ENCODE measurements at regions not wholly inside any gene's neighbourhood (a gene's known extent, or its start where the extent isn't known, plus 50 kb on each side); places are given as distances from the start of the nearest gene placed in this dataset.

- ChIA-PET CTCF (no interaction called here), POLR2A (no interaction called here)
- TF ChIP-seq MYC (IDR thresholded peaks at IDR 0.05; ENCODE audit: low read depth, low read length): no peak
- no peak for TF ChIP-seq JUN (IDR thresholded peaks at IDR 0.05; ENCODE audit: borderline replicate concordance, insufficient read depth, insufficient read length, low read depth)
- TF ChIP-seq POLR2A (IDR thresholded peaks at IDR 0.05; ENCODE audit: low read depth, low read length): no peak
- no peak for TF ChIP-seq FOS (IDR thresholded peaks at IDR 0.05; ENCODE audit: borderline replicate concordance, insufficient read depth, low read length)
- TF ChIP-seq CTCF (IDR thresholded peaks at IDR 0.05; ENCODE audit: extremely low read depth in 1 of 2, insufficient read depth in 1 of 2, low read depth in 1 of 2, low read length in 2 of 2): no peak
- TF ChIP-seq MAX (IDR thresholded peaks at IDR 0.05; ENCODE audit: insufficient read depth, insufficient read length): no peak
- TF ChIP-seq GATA2 (IDR thresholded peaks at IDR 0.05; ENCODE audit: insufficient read depth, insufficient read length, low read depth, low read length): no peak
- no peak for TF ChIP-seq POLR2AphosphoS5 (IDR thresholded peaks at IDR 0.05; ENCODE audit: insufficient read depth, low read depth, low read length)
- TF ChIP-seq EZH2 (IDR thresholded peaks at IDR 0.05; ENCODE audit: borderline replicate concordance, low read depth, low read length, severe bottlenecking): no peak
- no peak for FAIRE-seq
- dilution Hi-C loops (cut with MboI; ENCODE audit: extremely low pct_ligation_motif_present, low sequenced_read_pairs) (loop anchor here (25.0 kb wide), 1 partner anchor 160 kb away; no protein-coding TSS in a partner anchor), intact Hi-C loops (cut with micrococcal nuclease) (no loop called here)
- Histone ChIP-seq H3K27ac (ENCODE audit: insufficient read depth, low read depth, low read length) (no peak overlapping the region), H3K4me3 (replicated peaks in 1 of 3; ENCODE audit: insufficient read depth in 1 of 3, low read depth in 1 of 3, low read length in 3 of 3) (no peak overlapping the region), H3K79me2 (ENCODE audit: control insufficient read depth, insufficient read depth, low read length) (no peaks in the 10 kb centered on the region), H2AFZ (ENCODE audit: low read depth, low read length) (no peak overlapping the region), H3K4me2 (ENCODE audit: insufficient read depth, low read length) (no peak overlapping the region), H3K9me1 (replicated peaks; ENCODE audit: control insufficient read depth, extremely low read depth, insufficient read depth, low read length) (no peaks in the 10 kb centered on the region), H3K9me3 (replicated peaks; ENCODE audit: control insufficient read depth, insufficient read depth, low read length) (no peaks in the 10 kb centered on the region), H4K20me1 (replicated peaks; ENCODE audit: control insufficient read depth, extremely low read depth, insufficient read depth, low read length) (no peaks in the 10 kb centered on the region), H3K27me3 (ENCODE audit: control insufficient read depth in 2 of 2, insufficient read depth in 2 of 2, low read length in 2 of 2) (no peaks in the 10 kb centered on the region), H3K9ac (replicated peaks; ENCODE audit: extremely low read depth, insufficient read depth, low read length) (no peak overlapping the region), H3K36me3 (ENCODE audit: control insufficient read depth in 2 of 2, extremely low read depth in 1 of 2, insufficient read depth in 2 of 2, low read length in 2 of 2) (no peaks in the 10 kb centered on the region), H3K4me1 (ENCODE audit: control insufficient read depth, extremely low read depth, insufficient read depth, low read length) (no peaks in the 10 kb centered on the region)
- peak; percentile 17 for DNase-seq (ENCODE audit: low read depth, low spot score)
- no TSS peak for BruUV-seq (replicated peaks)
These were observed 72.0 kb upstream of the NEUROD1 start for GRCh38 chr2:181752301-181752700.

Measured in endothelial cell of umbilical vein (primary cell).